ENCODE measurements at regions not wholly inside any gene's neighbourhood (a gene's known extent, or its start where the extent isn't known, plus 50 kb on each side); places are given as distances from the start of the nearest gene placed in this dataset.

- no peak for DNase-seq (ENCODE audit: low read depth)
Measured at GRCh38 chr12:38101753-38102152, 214.8 kb upstream of the ALG10B start.

GRCh38 chr12:38102197-38102596 lies 214.4 kb upstream of the ALG10B start:
- no peak for TF ChIP-seq CTCF (IDR thresholded peaks at IDR 0.05; ENCODE audit: low read depth, low read length, missing control alignments)
- in situ Hi-C loops (cut with HindIII; ENCODE audit: low sequenced_read_pairs): no loop called here
- no peak overlapping the region for H3K4me3 ChIP-seq (ENCODE audit: low read depth, low read length)
- no peak for DNase-seq (ENCODE audit: low read depth)

More at GRCh38 chr12:38101753-38102152, 214.8 kb upstream of the ALG10B start:
- in situ Hi-C loops (cut with HindIII; ENCODE audit: low sequenced_read_pairs): no loop called here
- no peak overlapping the region for H3K4me3 ChIP-seq (ENCODE audit: low read depth, low read length)
- TF ChIP-seq CTCF (IDR thresholded peaks at IDR 0.05; ENCODE audit: low read depth, low read length, missing control alignments): no peak

GRCh38 chr12:38110026-38110699 lies 206.4 kb upstream of the ALG10B start:
- DNase-seq (ENCODE audit: low read depth): no peak
- TF ChIP-seq CTCF (IDR thresholded peaks at IDR 0.05; ENCODE audit: low read depth, low read length, missing control alignments): no peak
- in situ Hi-C loops (cut with HindIII; ENCODE audit: low sequenced_read_pairs): no loop called here
- no peak overlapping the region for H3K4me3 ChIP-seq (ENCODE audit: low read depth, low read length)

GRCh38 chr12:38113991-38114390 lies 202.6 kb upstream of the ALG10B start:
- in situ Hi-C loops (cut with HindIII; ENCODE audit: low sequenced_read_pairs): no loop called here
- no peak for DNase-seq (ENCODE audit: low read depth)
- no peak overlapping the region for H3K4me3 ChIP-seq (ENCODE audit: low read depth, low read length)
- TF ChIP-seq CTCF (IDR thresholded peaks at IDR 0.05; ENCODE audit: low read depth, low read length, missing control alignments): no peak

GRCh38 chr12:38116968-38117367 lies 199.6 kb upstream of the ALG10B start:
- in situ Hi-C loops (cut with HindIII; ENCODE audit: low sequenced_read_pairs): no loop called here
- no peak overlapping the region for H3K4me3 ChIP-seq (ENCODE audit: low read depth, low read length)
- no peak for DNase-seq (ENCODE audit: low read depth)
- TF ChIP-seq CTCF (IDR thresholded peaks at IDR 0.05; ENCODE audit: low read depth, low read length, missing control alignments): no peak

- DNase-seq (ENCODE audit: low read depth): no peak
- no peak for TF ChIP-seq CTCF (IDR thresholded peaks at IDR 0.05; ENCODE audit: low read depth, low read length, missing control alignments)
- H3K4me3 ChIP-seq (ENCODE audit: low read depth, low read length): no peak overlapping the region
- in situ Hi-C loops (cut with HindIII; ENCODE audit: low sequenced_read_pairs): no loop called here
Measured at GRCh38 chr12:38118632-38119031, 197.9 kb upstream of the ALG10B start.

All from astrocyte of the cerebellum (primary cell).